ENCODE measurements at regions not wholly inside any gene's neighbourhood (a gene's known extent, or its start where the extent isn't known, plus 50 kb on each side); places are given as distances from the start of the nearest gene placed in this dataset.

DNA sequence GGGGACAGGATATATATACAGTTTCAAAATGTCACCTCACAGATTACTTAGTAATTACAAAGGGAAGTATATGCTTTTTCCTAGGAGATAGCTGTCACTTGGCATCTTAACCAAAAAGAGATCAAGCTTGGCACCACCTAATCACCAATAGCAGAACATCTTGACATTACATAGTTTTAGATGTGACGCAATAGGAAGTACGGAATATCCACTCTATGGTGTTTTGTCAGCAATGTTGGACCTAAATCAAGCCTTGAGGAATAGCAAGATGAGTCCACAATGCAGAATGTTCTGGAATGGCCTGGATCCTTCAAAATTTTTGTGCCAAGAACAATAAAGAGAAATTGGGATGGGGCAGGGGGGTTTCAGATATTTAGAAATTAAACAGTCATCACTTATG lies 1488.2 kb downstream of the FSTL5 start:
- Histone ChIP-seq H3K36me3 (ENCODE audit: control insufficient read depth in 2 of 4, insufficient read depth in 4 of 4, low read length in 3 of 4) (no peaks in the 10 kb centered on the region), H2AK5ac (ENCODE audit: low read depth, low read length) (no peak overlapping the region), H2AFZ (ENCODE audit: low read length) (no peak overlapping the region), H4K20me1 (replicated peaks in 1 of 2; ENCODE audit: control insufficient read depth in 1 of 2, insufficient read depth in 2 of 2, low read length in 2 of 2) (no peaks in the 10 kb centered on the region), H3K14ac (ENCODE audit: insufficient read length) (no peak overlapping the region), H2BK20ac (ENCODE audit: low read length) (no peak overlapping the region), H3K27ac (ENCODE audit: low read depth, low read length) (no peak overlapping the region), H4K91ac (replicated peaks; ENCODE audit: insufficient read length, low read length) (no peak overlapping the region), H3K27me3 (replicated peaks in 1 of 4; ENCODE audit: control insufficient read depth in 3 of 4, extremely low read depth in 1 of 4, insufficient read depth in 3 of 4, low read length in 3 of 4) (no peaks in the 10 kb centered on the region), H3K9me3 (ENCODE audit: insufficient read depth in 2 of 2, low read depth in 1 of 2, low read length in 1 of 2) (no peaks in the 10 kb centered on the region), H4K8ac (ENCODE audit: extremely low read depth, insufficient read depth, low read length) (no peak overlapping the region), H3K9ac (replicated peaks in 1 of 4; ENCODE audit: extremely low read depth in 1 of 4, low read depth in 3 of 4, low read length in 3 of 4) (no peak overlapping the region), H3K79me2 (ENCODE audit: control insufficient read depth in 1 of 2, insufficient read depth in 2 of 2, low read length in 2 of 2) (no peaks in the 10 kb centered on the region), H3K4ac (replicated peaks; ENCODE audit: insufficient read length, low read depth, low read length) (no peak overlapping the region), H3K56ac (replicated peaks; ENCODE audit: insufficient read length, low read depth, low read length) (no peak overlapping the region), H3K23me2 (ENCODE audit: low read depth, low read length) (no peaks in the 10 kb centered on the region), H3K4me2 (ENCODE audit: insufficient read depth in 1 of 2, low read depth in 2 of 2, low read length in 2 of 2) (no peak overlapping the region), H2BK12ac (ENCODE audit: low read depth, low read length) (no peak overlapping the region), H3K79me1 (ENCODE audit: low read depth, low read length) (no peaks in the 10 kb centered on the region), H3K4me1 (replicated peaks in 1 of 4; ENCODE audit: control insufficient read depth in 3 of 4, insufficient read depth in 4 of 4, low read length in 3 of 4) (no peaks in the 10 kb centered on the region), H3K4me3 (ENCODE audit: extremely low read depth in 1 of 4, insufficient read depth in 2 of 4, low read depth in 3 of 4, low read length in 4 of 4) (no peak overlapping the region), H2BK120ac (replicated peaks; ENCODE audit: low read depth, low read length) (no peak overlapping the region), H3K18ac (ENCODE audit: extremely low read depth, low read length) (no peak overlapping the region), H2BK5ac (ENCODE audit: low read depth, low read length) (no peak overlapping the region), H3K23ac (ENCODE audit: insufficient read length) (no peak overlapping the region), H2BK15ac (ENCODE audit: low read length) (no peak overlapping the region), H4K5ac (ENCODE audit: insufficient read length, low read depth, low read length) (no peak overlapping the region)
- DNase-seq (ENCODE audit: low read depth in 1 of 2, low spot score in 2 of 2), result no peak
- no peak for TF ChIP-seq TBP (IDR thresholded peaks at IDR 0.05; ENCODE audit: low read depth, low read length)
- no peak for TF ChIP-seq ASH2L (IDR thresholded peaks at IDR 0.05; ENCODE audit: low read length)
- TF ChIP-seq KDM4A (IDR thresholded peaks at IDR 0.05; ENCODE audit: low read depth, low read length, severe bottlenecking), result no peak
- ChIA-PET POLR2A (ENCODE audit: partially characterized antibody) (no interaction called here), CTCF (ENCODE audit: partially characterized antibody) (interaction anchor here (0.5 kb wide), 1 partner anchor 392 kb away, joined by 3 read pairs; no protein-coding TSS in a partner anchor)
- WGBS, 2 experiments (ENCODE audit: extremely low coverage in 1 of 2, insufficient coverage in 1 of 2, insufficient read length in 1 of 2, insufficient replicate concordance in 2 of 2, low coverage in 1 of 2, low lambda C conversion rate in 2 of 2, missing lambda C conversion rate in 1 of 2), result 94% methylated on average over 2 of the region's 2 CpGs; no CpG with 5 or more reads in 1 of the 2 experiments
- FAIRE-seq, result no peak

Data from H1 (cell line).